Transverse colon (tissue), 3 donors: ENCODE measurements at regions not wholly inside any gene's neighbourhood (a gene's known extent, or its start where the extent isn't known, plus 50 kb on each side); places are given as distances from the start of the nearest gene placed in this dataset.

Experiments
- EP300 ChIP-seq: sonication (generic); formaldehyde crosslinking; IDR thresholded peaks from one replicate; pipeline ENCODE4 v1.6.1; 2017; ENCODE audit warnings: antibody characterized with exemption, low read depth
- POLR2A ChIP-seq: fragments of 450-650 bp; IDR thresholded peaks from one replicate; pipeline ENCODE4 v1.6.1; 2016; ENCODE audit warnings: antibody characterized with exemption, mild to moderate bottlenecking, moderate library complexity
- TF ChIP-seq, protein P1 (sequence below), 5 experiments: fragments of 200-600 bp in 3 of 5; fragments of 450-650 bp in 2 of 5; sonication (generic) in 3 of 5; IDR thresholded peaks; 1 replicate in 2 of 5; 2 replicates in 3 of 5; pipeline ENCODE4 v1.5.1; 2016 to 2017; ENCODE audit warnings: antibody characterized with exemption in 5 of 5, inconsistent platforms in 3 of 5, mild to moderate bottlenecking in 2 of 5, moderate library complexity in 1 of 5

DNA sequence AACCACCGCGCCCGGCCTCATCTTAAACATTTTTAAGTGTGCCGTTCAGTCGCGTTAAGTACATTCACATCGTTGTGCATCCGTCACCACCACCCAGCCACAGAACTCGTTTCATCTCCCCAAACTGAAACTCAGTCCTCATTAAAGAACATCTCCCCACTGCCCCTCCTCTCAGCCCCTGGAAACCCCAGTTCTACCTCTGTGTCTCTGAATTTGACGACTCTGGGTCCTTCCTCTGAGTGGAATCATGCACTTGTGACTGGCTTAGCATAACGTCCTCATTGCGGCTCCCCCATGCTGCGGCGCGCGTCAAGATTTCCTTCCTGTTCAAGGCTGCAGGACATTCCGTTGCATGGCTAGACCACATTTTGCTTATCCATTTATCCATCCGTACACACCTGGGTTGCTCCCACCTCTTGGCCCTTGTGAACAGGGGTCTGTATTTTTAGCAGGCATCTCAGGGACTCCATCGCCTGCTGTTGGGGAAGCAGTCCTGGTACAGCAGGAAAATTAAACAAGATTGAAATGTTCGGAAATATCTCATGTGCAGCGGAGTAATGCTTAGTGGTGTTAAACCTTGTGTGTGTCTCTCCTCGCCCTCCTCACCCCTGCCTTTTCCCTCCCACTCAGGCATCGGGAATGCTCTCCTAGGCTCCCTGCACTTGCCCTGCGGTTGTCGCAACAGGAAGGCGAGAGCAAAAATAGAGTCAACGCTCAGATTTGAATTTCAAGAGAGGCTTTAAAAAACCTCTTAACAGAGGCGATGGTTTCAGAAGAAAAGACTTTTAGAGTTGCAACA, 127.9 kb downstream of the PXDC1 start:
- TF ChIP-seq, protein P1, sequence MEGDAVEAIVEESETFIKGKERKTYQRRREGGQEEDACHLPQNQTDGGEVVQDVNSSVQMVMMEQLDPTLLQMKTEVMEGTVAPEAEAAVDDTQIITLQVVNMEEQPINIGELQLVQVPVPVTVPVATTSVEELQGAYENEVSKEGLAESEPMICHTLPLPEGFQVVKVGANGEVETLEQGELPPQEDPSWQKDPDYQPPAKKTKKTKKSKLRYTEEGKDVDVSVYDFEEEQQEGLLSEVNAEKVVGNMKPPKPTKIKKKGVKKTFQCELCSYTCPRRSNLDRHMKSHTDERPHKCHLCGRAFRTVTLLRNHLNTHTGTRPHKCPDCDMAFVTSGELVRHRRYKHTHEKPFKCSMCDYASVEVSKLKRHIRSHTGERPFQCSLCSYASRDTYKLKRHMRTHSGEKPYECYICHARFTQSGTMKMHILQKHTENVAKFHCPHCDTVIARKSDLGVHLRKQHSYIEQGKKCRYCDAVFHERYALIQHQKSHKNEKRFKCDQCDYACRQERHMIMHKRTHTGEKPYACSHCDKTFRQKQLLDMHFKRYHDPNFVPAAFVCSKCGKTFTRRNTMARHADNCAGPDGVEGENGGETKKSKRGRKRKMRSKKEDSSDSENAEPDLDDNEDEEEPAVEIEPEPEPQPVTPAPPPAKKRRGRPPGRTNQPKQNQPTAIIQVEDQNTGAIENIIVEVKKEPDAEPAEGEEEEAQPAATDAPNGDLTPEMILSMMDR (IDR thresholded peaks at IDR 0.05): no peak
- TF ChIP-seq POLR2A (no peak), EP300 (no peak)
